ENCODE measurements at regions not wholly inside any gene's neighbourhood (a gene's known extent, or its start where the extent isn't known, plus 50 kb on each side); places are given as distances from the start of the nearest gene placed in this dataset.

DNA sequence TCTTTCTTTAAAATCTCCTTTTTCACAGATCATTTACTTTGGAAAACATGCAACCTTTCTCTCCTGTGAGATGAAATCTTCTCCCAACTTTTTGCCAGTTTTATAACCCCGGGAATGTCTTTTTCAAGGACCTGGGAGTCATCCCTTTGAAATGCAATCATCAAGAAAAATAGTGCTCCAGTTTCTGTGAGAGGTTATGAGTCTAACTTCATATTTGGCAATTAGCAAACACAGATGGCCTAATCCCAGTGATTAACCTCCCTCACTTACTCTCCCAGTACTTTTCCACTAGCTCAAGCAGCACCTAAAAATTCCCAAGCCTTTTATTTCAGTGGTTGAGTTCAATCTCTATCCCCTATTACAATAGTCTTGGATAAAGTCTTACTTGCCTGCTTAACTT, 185.8 kb upstream of the TMEM106B start (continued):
- TF ChIP-seq, protein P1, sequence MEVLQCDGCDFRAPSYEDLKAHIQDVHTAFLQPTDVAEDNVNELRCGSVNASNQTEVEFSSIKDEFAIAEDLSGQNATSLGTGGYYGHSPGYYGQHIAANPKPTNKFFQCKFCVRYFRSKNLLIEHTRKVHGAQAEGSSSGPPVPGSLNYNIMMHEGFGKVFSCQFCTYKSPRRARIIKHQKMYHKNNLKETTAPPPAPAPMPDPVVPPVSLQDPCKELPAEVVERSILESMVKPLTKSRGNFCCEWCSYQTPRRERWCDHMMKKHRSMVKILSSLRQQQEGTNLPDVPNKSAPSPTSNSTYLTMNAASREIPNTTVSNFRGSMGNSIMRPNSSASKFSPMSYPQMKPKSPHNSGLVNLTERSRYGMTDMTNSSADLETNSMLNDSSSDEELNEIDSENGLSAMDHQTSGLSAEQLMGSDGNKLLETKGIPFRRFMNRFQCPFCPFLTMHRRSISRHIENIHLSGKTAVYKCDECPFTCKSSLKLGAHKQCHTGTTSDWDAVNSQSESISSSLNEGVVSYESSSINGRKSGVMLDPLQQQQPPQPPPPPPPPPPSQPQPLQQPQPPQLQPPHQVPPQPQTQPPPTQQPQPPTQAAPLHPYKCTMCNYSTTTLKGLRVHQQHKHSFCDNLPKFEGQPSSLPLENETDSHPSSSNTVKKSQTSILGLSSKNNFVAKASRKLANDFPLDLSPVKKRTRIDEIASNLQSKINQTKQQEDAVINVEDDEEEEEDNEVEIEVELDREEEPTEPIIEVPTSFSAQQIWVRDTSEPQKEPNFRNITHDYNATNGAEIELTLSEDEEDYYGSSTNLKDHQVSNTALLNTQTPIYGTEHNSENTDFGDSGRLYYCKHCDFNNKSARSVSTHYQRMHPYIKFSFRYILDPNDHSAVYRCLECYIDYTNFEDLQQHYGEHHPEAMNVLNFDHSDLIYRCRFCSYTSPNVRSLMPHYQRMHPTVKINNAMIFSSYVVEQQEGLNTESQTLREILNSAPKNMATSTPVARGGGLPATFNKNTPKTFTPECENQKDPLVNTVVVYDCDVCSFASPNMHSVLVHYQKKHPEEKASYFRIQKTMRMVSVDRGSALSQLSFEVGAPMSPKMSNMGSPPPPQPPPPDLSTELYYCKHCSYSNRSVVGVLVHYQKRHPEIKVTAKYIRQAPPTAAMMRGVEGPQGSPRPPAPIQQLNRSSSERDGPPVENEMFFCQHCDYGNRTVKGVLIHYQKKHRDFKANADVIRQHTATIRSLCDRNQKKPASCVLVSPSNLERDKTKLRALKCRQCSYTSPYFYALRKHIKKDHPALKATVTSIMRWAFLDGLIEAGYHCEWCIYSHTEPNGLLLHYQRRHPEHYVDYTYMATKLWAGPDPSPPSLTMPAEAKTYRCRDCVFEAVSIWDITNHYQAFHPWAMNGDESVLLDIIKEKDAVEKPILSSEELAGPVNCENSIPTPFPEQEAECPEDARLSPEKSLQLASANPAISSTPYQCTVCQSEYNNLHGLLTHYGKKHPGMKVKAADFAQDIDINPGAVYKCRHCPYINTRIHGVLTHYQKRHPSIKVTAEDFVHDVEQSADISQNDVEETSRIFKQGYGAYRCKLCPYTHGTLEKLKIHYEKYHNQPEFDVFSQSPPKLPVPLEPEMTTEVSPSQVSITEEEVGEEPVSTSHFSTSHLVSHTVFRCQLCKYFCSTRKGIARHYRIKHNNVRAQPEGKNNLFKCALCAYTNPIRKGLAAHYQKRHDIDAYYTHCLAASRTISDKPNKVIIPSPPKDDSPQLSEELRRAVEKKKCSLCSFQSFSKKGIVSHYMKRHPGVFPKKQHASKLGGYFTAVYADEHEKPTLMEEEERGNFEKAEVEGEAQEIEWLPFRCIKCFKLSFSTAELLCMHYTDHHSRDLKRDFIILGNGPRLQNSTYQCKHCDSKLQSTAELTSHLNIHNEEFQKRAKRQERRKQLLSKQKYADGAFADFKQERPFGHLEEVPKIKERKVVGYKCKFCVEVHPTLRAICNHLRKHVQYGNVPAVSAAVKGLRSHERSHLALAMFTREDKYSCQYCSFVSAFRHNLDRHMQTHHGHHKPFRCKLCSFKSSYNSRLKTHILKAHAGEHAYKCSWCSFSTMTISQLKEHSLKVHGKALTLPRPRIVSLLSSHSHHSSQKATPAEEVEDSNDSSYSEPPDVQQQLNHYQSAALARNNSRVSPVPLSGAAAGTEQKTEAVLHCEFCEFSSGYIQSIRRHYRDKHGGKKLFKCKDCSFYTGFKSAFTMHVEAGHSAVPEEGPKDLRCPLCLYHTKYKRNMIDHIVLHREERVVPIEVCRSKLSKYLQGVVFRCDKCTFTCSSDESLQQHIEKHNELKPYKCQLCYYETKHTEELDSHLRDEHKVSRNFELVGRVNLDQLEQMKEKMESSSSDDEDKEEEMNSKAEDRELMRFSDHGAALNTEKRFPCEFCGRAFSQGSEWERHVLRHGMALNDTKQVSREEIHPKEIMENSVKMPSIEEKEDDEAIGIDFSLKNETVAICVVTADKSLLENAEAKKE (CRISPR knock-in tag; IDR thresholded peaks at IDR 0.05): no peak
- no peak for TF ChIP-seq JUNB (IDR thresholded peaks at IDR 0.05; ENCODE audit: unreplicated experiment)
- TF ChIP-seq, protein P2, sequence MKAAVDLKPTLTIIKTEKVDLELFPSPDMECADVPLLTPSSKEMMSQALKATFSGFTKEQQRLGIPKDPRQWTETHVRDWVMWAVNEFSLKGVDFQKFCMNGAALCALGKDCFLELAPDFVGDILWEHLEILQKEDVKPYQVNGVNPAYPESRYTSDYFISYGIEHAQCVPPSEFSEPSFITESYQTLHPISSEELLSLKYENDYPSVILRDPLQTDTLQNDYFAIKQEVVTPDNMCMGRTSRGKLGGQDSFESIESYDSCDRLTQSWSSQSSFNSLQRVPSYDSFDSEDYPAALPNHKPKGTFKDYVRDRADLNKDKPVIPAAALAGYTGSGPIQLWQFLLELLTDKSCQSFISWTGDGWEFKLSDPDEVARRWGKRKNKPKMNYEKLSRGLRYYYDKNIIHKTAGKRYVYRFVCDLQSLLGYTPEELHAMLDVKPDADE (IDR thresholded peaks at IDR 0.05): no peak
- no peak for TF ChIP-seq EZH2 (IDR thresholded peaks at IDR 0.05; ENCODE audit: low read depth, unreplicated experiment)
- no peak for TF ChIP-seq CREB1 (CRISPR knock-in tag; IDR thresholded peaks at IDR 0.05; ENCODE audit: low read depth)
- TF ChIP-seq ZNF114 (CRISPR knock-in tag; IDR thresholded peaks at IDR 0.05): no peak

DNA sequence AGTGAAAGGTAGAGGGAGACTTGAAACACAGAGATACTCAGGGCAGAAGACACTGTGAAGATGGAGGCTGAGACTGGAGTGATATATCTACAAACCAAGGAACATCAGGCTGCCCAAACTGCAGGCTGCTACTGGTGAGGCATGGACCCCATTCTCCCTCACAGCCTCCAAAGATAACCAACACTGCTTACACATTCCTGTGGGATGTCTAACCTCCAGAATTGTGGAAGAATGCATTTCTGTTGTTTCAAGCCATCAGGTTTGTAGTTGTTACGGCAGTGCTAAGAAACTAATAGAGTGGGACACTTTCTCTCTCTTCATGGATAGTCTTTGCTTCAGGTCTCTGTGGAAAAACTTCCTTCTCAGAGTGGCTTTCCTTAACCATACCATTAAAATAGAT, 182.6 kb upstream of the TMEM106B start:
- Mint-ChIP-seq H3K27ac (no peak overlapping the region), H3K27me3 (ENCODE audit: insufficient read depth, low read depth, poor library complexity) (no peaks in the 10 kb centered on the region), H3K9me3 (no peaks in the 10 kb centered on the region), H3K4me3 (no peak overlapping the region), H3K36me3 (ENCODE audit: low read depth) (no peaks in the 10 kb centered on the region), H3K4me1 (peaks cover 24% of the 10 kb centered on the region)
- H3F3A ChIP-seq (replicated peaks; ENCODE audit: low read depth): no peaks in the 10 kb centered on the region
- H3K36me3 ChIP-seq (ENCODE audit: insufficient read depth): no peaks in the 10 kb centered on the region
- no peak overlapping the region for H3K4me2 ChIP-seq
- no peaks in the 10 kb centered on the region for H3K27me3 ChIP-seq (ENCODE audit: insufficient read depth)
- DNase-seq (ENCODE audit: low spot score): no peak
- no peak overlapping the region for H2AFZ ChIP-seq
- H4K20me1 ChIP-seq (replicated peaks; ENCODE audit: insufficient read depth): no peaks in the 10 kb centered on the region
- no peak overlapping the region for H3K27ac ChIP-seq (ENCODE audit: low read depth)
- H3K4me3 ChIP-seq: no peak overlapping the region
- H3K4me1 ChIP-seq (ENCODE audit: insufficient read depth): peaks cover 12% of the 10 kb centered on the region; the same call in 1 of the 2 replicates
- H3K9me2 ChIP-seq (ENCODE audit: insufficient read depth): no peaks in the 10 kb centered on the region
- ATAC-seq: no peak
- no peaks in the 10 kb centered on the region for H3K79me2 ChIP-seq (replicated peaks; ENCODE audit: insufficient read depth)
- TF ChIP-seq, protein P1 (CRISPR knock-in tag; IDR thresholded peaks at IDR 0.05): no peak
- TF ChIP-seq EZH2phosphoT487 (IDR thresholded peaks at IDR 0.05; ENCODE audit: unreplicated experiment): no peak
- no peak for TF ChIP-seq EZH2 (IDR thresholded peaks at IDR 0.05; ENCODE audit: low read depth, unreplicated experiment)
- no peak for TF ChIP-seq NANOG (IDR thresholded peaks at IDR 0.05; ENCODE audit: borderline replicate concordance)
- no peak for TF ChIP-seq STAT1 (IDR thresholded peaks at IDR 0.05; ENCODE audit: unreplicated experiment)
